IPS DF 4.7 (cell line): ENCODE measurements at regions not wholly inside any gene's neighbourhood (a gene's known extent, or its start where the extent isn't known, plus 50 kb on each side); places are given as distances from the start of the nearest gene placed in this dataset.

Experiments used
- DNase-seq: peaks from one replicate; pipeline ENCODE4 v3.0.0-alpha.2; 2013; ENCODE audit warnings: low spot score; ENCODE audit errors: extremely low read depth

DNA sequence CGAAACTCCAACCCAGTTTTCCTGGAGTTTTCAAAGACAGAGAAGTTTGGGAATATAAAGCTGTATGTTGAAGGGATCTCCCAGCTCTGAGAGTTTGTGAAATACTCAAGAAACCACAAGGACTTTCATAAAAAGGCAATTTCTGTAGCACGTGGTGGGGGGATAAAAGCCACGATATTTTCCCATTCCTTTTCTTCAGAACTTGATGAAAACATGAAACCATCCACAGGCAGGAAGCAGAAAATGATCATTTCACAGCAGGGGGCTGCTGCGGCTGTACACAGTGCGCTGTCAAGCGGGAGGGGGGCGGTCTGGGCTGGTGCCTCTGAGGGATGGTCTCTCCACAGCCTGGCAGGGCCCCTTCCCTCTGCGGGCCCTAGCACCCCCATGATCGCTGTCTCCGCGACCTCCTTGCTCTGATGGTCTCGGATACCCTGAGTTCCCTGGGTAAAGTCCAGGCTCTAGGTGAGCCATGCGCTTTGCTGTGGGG is 423.2 kb downstream of the MN1 start:
- DNase-seq = no peak

DNA sequence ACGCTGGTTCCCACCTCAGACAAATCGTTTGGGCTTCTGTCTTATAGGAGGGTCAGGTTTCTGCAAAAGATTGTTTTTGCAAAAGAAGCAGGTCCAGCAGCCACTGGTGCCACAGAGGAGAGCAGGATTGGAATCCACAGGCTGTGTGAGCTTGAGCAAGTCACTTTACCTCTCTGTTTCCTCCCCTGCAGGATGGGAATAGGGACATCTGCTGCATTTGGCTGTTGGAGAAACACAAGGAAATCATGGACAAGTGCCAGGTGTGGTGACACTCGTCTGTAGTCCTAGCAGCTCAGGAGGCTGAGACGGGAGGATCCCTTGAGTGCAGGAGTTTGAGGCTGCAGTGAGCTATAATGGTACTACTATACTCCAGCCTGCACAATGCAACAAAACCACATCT is 422.6 kb downstream of the MN1 start:
- DNase-seq = no peak

DNA sequence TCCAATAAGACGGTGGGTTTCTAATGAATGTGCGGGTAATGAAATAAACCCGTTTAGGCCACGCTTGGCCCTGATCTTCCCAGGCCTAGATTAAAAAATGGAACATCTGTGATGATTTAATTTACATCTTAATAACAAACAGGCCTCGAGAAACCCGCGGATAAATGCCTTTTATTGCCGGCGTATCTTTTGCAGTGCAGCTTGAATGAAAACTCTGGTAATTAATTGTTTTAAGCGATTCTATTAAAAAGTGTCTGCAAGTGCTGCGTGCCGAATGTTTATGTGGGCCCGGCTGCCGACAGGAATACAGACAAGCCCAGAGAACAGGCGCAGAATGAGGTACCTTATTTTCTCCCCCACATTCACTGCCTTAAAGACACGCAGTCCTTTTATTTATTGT is 420.7 kb downstream of the MN1 start:
- DNase-seq = no peak

DNA sequence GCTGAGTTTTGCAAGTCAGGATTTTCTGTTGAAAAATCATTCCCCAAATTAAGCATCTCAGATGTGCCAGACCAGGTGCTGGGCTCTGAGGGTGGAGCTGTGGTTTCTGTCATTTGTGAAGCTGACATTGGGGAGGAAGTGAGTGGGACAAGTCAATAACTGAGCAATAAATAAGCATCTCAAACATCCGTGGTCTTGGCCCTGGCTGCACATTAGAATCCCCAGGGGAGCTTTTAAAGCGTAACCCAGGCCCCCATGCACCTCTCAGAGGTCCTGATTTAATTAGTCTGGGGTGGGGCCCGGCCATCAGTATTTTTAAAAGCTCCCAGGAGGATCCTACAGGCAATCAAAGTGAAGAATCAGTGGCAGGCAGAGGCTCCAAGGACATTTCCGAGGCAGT is 420.0 kb downstream of the MN1 start:
- no peak for DNase-seq

DNA sequence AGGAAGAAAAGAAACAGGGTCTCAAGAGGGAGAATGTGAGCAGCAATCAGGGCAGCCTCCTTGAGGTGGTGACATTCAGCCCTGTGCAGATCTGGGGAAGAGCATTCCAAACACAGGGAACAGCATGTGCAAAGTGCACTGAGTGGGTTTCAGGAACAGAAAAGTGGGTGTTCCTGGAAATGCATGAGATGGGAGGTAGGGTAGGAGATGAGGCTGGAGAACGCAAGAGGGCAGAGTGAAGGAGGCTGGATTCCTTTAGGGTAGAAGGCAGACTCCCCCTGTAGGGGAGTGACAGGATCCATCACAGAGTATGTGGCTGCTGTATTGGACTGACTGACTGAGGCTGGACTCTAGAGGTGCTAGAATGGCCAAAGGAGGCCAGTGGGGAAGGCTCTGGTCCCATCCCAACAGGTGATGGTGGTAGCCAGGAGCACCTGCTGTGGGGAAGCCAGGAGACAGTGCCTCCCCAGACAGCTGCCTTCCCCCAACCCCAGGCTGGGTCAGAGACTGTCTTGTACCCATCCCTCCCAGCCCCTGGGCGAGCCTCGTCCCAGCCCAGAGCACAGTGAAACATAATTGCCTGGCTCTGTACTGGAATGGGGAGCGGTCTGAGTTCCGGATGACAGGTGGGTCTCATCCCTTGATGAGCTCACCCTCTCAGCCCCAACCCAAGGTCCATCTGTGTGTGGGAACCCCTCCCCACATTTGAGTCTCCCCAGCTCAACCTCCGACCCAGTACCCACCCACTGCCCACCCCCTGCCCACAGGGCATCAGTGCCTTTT is 419.4 kb downstream of the MN1 start:
- DNase-seq = no peak

DNA sequence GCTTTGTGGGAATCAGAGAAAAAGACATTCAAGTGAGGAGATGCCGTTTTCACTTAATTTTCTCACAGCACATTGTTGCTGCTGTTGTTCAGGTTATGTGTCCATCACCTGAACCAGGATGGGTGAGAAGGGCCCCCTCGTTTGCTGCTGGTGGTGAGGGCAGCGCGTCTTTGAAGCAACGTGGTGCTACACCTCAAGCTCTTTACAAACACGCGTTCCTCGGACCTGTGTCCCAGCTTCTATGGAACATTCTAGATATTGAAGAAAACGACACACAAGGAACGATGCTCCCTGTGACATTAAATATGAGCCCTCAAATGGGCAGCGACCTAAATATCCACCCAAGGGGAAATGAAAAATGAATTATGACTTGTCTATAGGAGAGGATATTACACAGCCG is 418.6 kb downstream of the MN1 start:
- no peak for DNase-seq

DNA sequence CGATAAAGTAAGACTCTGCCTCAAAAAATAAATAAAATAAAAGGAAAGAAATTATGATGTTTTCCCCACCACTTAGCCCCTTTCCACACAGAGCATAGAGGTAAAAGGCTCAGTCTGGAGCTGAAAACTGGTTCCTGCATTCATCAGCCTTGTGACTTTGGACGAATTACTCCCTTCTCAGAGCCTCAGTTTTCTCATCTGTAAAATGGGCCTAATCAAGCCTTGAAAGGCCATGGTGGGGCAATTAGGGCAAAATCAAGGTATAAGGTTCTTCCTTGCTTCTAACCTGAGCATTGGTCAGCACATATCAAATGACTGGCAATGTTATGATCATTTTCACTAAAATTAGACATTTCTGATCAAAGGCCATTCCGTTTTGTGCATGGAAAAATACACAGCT is 417.7 kb downstream of the MN1 start:
- no peak for DNase-seq

DNA sequence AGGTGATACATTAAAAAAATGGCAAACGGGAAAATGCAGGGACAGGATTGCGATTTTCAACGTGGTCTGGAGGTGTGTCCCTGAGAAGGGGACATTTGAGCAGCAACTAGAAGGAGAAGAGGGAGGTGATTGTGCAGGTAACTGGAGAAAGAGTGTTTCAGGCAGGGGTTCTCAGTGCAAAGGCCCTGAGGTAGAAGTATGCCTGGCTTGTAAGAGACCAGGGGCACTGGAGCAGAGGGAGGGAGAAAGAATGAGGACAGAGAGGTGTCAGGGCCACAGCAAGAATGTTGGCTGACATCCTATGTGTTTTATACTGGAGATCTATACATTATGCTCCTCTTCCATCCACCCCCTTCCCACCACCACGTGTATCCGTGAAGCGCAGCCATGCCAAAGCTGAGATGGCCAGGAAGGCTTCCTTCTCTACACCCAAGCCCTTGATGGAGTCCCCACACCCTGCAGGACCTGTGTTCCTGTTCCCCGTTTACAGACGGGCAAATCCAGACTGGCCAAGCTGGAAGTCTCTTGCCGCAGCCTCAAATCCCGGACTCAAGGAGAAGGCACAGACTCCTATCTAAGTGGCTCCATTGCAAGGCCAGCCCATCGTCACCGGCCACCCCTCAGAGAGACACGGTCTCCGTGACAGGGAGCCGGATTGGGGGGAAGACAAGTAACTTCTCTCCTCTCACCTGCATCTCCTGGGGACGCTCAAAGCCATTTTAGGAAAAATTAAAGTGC is 416.1 kb downstream of the MN1 start:
- no peak for DNase-seq

DNA sequence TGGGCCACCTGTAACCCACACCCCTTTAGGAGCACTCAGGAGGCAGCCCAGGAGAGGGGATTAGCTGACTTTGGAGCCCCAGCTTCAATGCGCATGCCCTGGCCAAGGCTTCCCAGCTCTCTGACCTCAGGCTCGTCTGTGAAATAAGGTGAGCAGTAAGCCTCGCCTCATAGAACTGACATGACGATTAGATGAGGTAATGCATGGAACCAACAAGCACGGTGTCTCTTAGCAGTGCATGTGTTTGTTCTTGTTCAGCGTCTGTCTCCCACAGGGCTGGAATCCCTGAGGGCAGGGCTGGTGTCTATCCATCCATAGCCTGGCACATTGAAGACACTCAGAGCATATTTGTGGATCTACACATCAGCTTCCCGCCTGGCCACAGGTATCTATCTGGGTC is 415.4 kb downstream of the MN1 start:
- no peak for DNase-seq

DNA sequence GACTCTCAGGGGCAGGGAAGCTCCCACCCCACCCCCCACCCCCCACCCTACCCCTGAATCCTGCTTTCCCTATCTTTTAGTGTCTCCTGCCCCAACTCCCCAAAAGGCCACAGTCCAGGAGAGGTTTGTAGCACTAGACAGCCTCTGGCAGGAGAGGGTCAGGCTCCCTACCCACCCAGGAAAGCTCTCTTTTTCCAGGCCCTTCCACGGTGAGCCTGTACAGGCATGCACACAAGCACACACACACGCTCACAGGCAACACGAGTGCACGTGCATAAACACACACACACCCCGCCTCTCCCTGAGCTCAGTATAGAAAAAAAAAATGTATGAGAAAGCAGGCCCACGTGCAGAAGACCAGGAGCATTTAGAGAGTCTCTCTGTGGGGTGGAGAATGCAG is 414.0 kb downstream of the MN1 start:
- no peak for DNase-seq

DNA sequence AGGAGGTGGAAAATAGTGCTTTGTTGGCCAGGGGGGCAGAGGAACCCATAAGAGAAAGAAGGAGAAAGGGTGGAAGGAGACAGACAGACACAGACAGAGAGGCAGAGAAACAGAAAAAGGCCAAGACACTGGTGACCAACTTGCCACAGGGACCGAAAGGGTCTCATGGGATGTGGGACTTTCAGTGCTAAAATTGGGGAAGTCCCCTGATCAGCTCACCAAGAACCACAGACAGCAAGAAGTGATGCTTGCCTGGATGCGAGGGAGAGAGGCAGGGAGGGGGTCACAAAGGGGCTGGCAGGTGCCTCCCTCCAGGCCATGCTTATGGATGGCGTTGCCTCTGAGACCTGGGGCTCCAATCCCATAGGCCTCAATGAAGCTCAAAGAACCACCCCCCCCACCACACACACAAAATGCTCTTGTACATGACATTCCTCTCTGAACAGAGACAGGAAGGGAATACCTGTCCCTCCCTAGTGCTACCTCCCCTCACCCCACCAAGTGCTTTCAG is 413.4 kb downstream of the MN1 start:
- DNase-seq = no peak

DNA sequence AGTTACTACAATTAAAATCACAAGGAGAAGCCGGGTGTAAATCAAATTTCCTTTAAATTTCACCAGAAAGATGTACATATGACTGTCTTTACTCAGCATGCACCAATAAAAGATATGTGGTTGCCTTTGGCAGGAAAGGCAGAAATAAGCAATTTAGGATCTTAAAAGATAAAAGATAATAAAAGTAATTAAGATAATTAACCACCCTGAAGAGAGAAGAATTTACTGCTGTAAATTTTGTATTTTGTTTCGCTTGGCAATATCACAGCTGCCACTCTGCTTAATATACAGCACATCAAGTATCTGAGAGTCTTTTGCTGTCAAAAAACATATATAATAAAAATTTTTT is 411.9 kb downstream of the MN1 start:
- no peak for DNase-seq

DNA sequence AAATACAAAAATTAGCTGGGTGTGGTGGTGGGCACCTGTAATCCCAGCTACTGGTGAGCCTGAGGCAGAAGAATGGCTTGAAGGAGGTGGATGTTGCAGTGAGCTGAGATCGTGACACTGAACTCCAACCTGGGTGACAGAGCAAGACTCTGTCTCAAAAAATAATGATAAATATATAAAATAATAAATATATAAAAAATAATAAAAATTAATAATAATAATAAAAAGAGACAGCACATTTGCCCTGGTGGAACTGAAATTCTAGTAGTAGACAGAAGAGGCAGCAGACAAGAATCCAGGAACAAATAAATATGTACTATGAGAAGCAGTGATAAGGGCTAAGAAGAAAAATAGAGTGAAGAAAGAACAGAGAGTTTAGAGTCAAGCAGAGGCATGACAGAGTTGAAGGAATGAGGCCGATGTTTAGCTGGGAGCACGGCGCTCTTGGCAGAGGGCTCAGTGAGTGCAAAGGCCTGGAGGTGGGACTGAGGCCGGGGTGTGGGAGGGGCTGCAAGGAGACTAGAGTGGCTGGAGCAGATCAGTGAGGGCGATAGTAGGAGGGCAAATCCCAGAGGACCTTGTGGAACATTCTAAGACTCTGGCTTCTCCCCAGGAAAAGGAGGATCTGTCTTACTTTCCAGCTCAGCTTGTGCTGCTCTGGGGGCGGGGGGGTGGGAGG is 410.3 kb downstream of the MN1 start:
- DNase-seq = no peak

DNA sequence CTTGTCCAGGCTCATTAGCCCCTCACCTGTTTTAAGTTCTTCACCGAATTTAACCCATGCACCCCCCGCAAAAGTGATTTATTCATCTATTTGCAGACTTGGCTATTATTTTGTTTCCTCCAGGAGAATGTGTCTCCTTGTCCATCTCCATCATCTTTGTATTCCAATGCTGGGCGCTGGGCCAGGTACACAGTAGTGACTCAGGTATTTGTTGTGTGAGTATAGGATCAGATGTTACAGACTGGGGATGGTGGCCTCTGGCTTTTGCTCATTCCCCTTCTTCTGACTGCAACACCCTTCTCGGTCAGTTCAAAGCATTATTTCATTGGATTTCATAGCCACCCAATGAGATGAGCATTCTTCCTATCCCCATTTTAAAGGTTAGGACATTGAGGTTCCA is 408.2 kb downstream of the MN1 start:
- DNase-seq = no peak

DNA sequence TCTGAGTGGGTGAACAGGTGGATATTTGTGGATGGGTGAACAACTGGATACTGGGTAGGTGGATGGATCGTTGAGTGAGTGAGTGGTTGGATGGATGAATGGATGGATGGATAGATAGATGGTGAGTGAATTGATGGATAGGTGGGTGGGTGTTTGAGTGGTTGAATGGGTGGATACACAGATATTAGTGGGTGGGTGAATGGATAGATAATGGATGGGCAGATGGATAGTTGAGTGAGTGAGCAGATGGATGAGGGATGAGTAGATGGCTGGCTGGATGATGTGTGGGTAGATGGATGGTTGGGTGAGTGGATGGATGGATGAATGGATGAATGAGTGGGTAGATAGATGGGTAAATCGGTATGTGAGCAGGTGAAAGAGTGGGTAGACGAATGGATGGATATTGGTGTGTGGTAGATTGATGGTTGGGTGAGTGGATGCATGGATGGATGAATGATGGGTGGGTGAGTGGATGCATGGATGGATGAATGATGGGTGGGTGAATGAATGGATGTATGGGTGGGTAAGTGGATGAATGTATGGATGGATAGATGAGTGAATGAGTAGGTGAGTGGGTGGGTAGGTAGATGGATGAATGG is 406.7 kb downstream of the MN1 start:
- no peak for DNase-seq

DNA sequence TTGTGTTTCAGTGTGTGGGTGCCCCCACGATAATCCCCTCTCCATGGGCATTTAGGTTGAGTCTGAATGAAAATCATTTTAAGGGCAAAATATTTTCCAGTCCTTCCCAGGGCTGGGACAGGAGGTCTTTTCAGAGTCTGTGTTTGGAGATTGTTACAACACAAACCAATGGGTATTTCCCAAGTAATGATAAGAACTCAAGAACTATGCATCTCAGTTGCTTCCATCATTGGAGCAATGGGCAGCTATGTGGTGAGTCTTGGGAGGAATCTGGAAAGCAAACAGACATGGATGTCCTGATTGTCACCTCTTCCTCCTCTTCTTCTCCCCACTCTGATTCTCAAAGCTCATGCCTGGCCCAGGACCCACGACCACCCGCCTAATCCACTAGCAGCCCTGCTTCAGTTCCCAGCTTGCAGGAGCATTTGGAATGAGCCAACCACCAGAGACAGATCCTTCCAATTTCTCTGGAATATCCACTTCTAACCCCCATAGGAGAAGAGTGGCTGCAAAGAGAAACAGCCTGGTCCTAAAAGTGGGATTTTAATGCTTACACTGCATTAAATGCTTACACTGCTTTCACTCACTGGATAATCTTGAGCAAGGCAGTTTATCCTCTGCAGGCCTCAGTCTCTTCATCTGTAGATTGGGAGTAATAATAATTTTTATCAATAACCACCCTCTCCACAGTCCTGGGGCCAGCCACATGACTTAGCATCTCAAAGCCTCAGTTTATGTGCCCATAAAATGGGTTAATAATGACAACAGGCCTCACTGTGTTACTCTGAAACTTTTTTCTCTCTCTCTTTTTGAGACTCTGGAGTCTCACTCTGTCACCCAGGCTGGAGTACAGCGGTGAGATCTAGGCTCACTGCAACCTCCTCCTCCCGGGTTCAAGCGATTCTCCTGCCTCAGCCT is 404.3 kb downstream of the MN1 start:
- no peak for DNase-seq

DNA sequence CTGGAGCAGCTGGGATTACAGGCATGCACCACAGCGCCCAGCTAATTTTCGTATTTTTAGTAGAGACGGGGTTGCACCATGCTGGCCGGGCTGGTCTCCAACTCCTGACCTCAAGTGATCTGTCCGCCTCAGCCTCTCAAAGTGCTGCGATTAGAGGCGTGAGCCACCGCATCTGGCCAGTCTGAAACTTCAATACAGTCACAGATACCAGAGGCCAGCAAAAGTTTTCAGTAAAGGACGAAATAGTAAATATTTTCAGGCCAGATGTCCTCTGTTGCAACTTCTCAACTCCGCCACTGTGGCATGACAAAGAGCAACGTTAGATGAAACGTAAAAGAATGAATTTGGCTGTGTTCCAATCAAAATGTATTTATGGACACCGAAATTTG is 403.6 kb downstream of the MN1 start:
- no peak for DNase-seq

DNA sequence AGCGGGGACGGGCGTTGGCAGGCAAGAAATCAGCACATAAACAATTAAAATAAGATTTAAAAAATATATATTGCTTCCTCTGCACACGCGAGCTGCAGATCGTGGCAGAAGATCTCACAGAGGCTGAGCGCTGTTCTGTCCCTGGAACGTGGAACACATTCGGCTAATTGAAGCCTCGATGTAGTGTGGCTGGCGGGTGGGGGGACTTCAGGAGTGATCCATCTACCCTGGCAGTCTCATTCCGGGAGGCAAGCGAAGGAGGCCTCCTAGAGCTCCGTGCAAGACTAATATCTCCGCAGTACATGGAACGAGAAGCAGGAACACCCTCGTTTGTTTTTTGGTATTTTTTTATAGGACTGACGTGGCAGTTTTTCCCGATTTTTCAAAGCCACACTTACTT is 402.4 kb downstream of the MN1 start:
- DNase-seq = no peak

DNA sequence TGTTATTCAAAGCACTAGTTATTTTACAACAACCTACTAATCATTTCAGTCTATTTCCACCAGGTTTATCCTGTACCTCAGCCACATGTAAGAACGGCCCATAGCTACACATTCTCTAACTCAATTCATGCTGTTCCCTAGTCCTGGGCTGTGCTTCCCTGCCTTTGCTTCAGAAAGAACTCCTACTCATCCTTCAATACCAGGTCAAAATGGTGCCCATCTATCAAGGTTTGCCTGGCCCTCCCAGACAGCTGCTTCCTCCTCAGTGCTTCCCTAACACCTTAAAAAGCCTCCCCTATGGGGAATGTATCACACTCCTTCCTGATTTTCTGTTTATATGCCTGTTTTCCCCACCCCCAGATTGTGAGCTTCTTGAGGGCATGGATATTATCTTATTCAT is 400.7 kb downstream of the MN1 start:
- DNase-seq = no peak

DNA sequence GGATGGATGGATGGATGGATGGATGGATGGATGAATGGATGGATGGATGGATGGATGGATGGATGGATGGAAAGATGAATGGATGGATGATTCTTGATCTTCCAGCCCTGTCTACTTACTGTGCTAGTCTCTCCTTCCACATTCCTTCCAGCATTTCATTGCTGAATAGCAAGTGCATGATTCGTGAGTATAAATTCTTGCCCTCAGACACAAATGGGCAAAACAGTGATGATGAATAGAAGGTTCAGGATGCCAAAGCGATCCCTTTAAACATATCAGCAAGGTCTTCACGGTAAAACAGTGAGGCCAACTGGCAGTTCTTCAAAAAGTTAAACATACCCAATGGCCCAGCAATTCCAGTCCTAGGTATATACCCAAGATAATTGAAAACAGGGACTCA is 400.2 kb downstream of the MN1 start:
- no peak for DNase-seq

DNA sequence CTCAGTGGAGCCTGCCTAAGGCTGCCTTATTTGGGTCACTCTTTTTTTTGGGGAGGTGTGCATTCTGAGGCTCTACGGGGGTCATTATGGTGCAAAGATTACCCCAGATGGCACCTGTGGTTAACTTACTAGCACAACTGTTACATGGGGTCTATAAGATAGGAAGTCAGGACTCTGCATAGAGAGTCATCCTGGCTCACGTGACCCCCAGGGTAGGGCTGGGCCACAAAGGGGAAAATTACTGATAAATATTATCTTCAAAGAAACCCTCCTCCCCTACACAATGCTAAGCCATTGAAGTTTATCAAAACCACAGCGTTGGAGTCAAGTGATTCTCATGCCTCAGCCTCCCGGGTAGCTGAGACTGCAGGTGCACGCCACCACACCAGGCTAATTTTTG is 397.1 kb downstream of the MN1 start:
- no peak for DNase-seq
